GM18951 (cell line): ENCODE measurements at regions not wholly inside any gene's neighbourhood (a gene's known extent, or its start where the extent isn't known, plus 50 kb on each side); places are given as distances from the start of the nearest gene placed in this dataset.
"Not testable (repeated sequence)": the region's sequence is repeated elsewhere in the genome, so short reads cannot be mapped to it uniquely, and the experiment has no call there.

ENCODE experiments used
- POLR2A ChIP-seq: IDR thresholded peaks from 4 replicates; pipeline ENCODE4 v1.6.1; 2011; ENCODE audit warnings: mild to moderate bottlenecking; ENCODE audit not compliant: insufficient read length, insufficient read depth; ENCODE audit errors: extremely low read depth
- in situ Hi-C: fragments of 300-500 bp; cut with MboI; formaldehyde crosslinking; loops from one replicate; pipeline ENCODE4 v1.12.0; 2022; ENCODE audit warnings: low sequenced_read_pairs, mixed read lengths, inconsistent platforms; ENCODE audit not compliant: unreplicated experiment

- TF ChIP-seq POLR2A: no peak
- in situ Hi-C loops: no loop called here
Measured at GRCh38 chr4:14399848-14400247, 602.4 kb upstream of the CPEB2 start.

- no peak for TF ChIP-seq POLR2A
- in situ Hi-C loops: no loop called here
Measured at GRCh38 chr4:14400307-14400706, 602.0 kb upstream of the CPEB2 start.

- in situ Hi-C loops: no loop called here
- no peak for TF ChIP-seq POLR2A
Measured at GRCh38 chr4:14403132-14403531, 599.1 kb upstream of the CPEB2 start.

GRCh38 chr4:14404730-14405129 lies 597.6 kb upstream of the CPEB2 start:
- TF ChIP-seq POLR2A: no peak
- in situ Hi-C loops: no loop called here

DNA sequence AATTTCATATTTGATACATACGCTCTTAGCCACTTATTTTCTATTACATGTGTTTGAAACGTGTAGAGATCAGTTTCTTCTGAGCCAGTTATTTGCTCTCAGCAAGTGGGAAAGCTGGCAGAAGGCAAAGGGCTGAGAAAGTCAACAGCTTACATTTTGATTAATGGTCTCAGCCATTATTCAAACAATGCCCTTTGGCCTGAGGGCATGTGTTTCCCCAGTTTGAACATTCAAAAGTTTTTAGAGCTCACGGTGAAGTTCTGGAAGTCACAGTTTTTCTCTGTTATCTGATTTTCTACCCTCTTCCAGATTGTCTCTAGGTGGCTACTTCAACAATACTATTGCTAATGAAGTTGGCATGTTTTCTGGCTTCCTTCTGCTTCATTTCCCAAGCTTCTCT lies 591.8 kb upstream of the CPEB2 start:
- in situ Hi-C loops: no loop called here
- no peak for TF ChIP-seq POLR2A

GRCh38 chr4:14415146-14415545 lies 587.1 kb upstream of the CPEB2 start:
- no peak for TF ChIP-seq POLR2A
- in situ Hi-C loops: no loop called here

- no peak for TF ChIP-seq POLR2A
- in situ Hi-C loops: no loop called here
Measured at GRCh38 chr4:14419516-14419915, 582.8 kb upstream of the CPEB2 start.

- in situ Hi-C loops: not testable (repeated sequence)
Measured at GRCh38 chr4:14426297-14426696, 576.0 kb upstream of the CPEB2 start.

- in situ Hi-C loops: no loop called here
- TF ChIP-seq POLR2A: no peak
Measured at GRCh38 chr4:14428125-14428524, 574.2 kb upstream of the CPEB2 start.

GRCh38 chr4:14431155-14432134 lies 570.8 kb upstream of the CPEB2 start:
- TF ChIP-seq POLR2A: no peak

GRCh38 chr4:14434483-14434882 lies 567.8 kb upstream of the CPEB2 start:
- in situ Hi-C loops: no loop called here
- no peak for TF ChIP-seq POLR2A

More at GRCh38 chr4:14431155-14432134, 570.8 kb upstream of the CPEB2 start:
- in situ Hi-C loops: no loop called here

DNA sequence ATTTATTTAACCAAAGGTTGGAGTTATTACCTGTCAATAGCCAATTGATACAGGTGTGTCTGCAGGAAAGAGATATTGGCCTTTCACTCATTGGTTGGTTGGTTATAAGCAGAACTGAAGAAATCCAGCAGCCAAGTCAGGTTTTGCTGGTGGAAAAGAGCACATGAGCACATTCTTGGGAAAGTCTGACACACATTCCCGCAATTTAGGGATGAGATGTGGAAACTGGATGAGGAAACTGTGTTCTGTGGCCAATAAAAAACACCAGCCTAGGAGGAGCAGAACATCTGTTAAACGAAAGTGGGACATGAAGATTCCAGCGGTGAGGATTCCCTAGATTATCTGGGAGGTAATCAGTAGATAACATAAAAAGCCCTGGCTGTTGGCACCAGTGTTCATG lies 567.4 kb upstream of the CPEB2 start:
- in situ Hi-C loops: no loop called here
- no peak for TF ChIP-seq POLR2A

- in situ Hi-C loops: no loop called here
- TF ChIP-seq POLR2A: no peak
Measured at GRCh38 chr4:14441561-14441960, 560.7 kb upstream of the CPEB2 start.

DNA sequence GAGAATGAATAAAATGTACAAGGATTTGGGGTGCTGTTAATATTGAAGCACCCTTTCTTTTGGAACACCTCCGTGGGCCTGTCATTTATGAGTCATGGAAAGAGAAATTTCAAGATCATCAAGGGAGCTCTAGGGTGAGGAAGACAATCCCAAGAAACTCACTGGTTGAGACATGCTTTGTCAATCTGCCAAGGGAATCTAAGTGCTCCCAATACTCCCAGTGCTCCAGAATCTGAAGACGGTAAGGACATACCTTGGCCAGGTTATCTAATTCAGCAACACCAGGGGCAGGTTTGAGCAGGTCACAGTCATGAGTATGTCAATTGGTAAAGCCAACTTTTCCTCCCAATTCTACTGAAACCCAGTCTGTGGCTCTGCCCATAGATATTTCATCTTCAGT lies 556.4 kb upstream of the CPEB2 start:
- TF ChIP-seq POLR2A: no peak
- in situ Hi-C loops: no loop called here
